ENCODE measurements at regions not wholly inside any gene's neighbourhood (a gene's known extent, or its start where the extent isn't known, plus 50 kb on each side); places are given as distances from the start of the nearest gene placed in this dataset.

GRCh38 chr7:56491636-56492425 lies 375.6 kb upstream of the NUPR2 start:
- CTCF ChIA-PET: no interaction called here
- POLR2A ChIA-PET: no interaction called here
- Mint-ChIP-seq H3K4me3 (no peak overlapping the region), H3K4me1 (no peaks in the 10 kb centered on the region), H3K9me3 (peaks cover 52% of the 10 kb centered on the region), H3K27ac (no peak overlapping the region), H3K27me3 (ENCODE audit: low read depth) (peaks cover 3% of the 10 kb centered on the region; the same call in 1 of the 2 replicates), H3K36me3 (peaks cover 63% of the 10 kb centered on the region)
- TF ChIP-seq STAT6 (CRISPR knock-in tag; conservative IDR thresholded peaks at IDR 0.05; ENCODE audit: low read depth): no peak
- TF ChIP-seq ZNF671 (CRISPR knock-in tag; IDR thresholded peaks at IDR 0.05): no peak
- TF ChIP-seq GABPB1 (CRISPR knock-in tag; IDR thresholded peaks at IDR 0.05): no peak
- no peak for TF ChIP-seq ZNF263 (CRISPR knock-in tag; IDR thresholded peaks at IDR 0.05; ENCODE audit: low read depth)
- no peak for TF ChIP-seq GRHL2 (CRISPR knock-in tag; IDR thresholded peaks at IDR 0.05; ENCODE audit: insufficient replicate concordance, severe bottlenecking)
- TF ChIP-seq NR1H2 (CRISPR knock-in tag; IDR thresholded peaks at IDR 0.05): no peak
- TF ChIP-seq TCF7 (CRISPR knock-in tag; IDR thresholded peaks at IDR 0.05; ENCODE audit: low read depth): no peak
- no peak for TF ChIP-seq MAX (CRISPR knock-in tag; IDR thresholded peaks at IDR 0.05)
- no peak for TF ChIP-seq ZNF423 (CRISPR knock-in tag; IDR thresholded peaks at IDR 0.05)
- no peak for TF ChIP-seq ATF1 (CRISPR knock-in tag; IDR thresholded peaks at IDR 0.05)
- no peak for TF ChIP-seq FOXP1 (CRISPR knock-in tag; IDR thresholded peaks at IDR 0.05; ENCODE audit: borderline replicate concordance)
- no peak for TF ChIP-seq ZBTB43 (CRISPR knock-in tag; IDR thresholded peaks at IDR 0.05)
- ATAC-seq (no peak), DNase-seq (ENCODE audit: low spot score) (no peak)

- CTCF ChIA-PET: no interaction called here
- H3K4me3 Mint-ChIP-seq: no peak overlapping the region
- peaks cover 19% of the 10 kb centered on the region for H3K27me3 Mint-ChIP-seq (ENCODE audit: low read depth)
- no peaks in the 10 kb centered on the region for H3K4me1 Mint-ChIP-seq
- H3K9me3 Mint-ChIP-seq: peaks cover 65% of the 10 kb centered on the region
- ATAC-seq: no peak
- H3K27ac Mint-ChIP-seq: no peak overlapping the region
- H3K36me3 Mint-ChIP-seq: peaks cover 80% of the 10 kb centered on the region
- TF ChIP-seq E2F4 (CRISPR knock-in tag; IDR thresholded peaks at IDR 0.05; ENCODE audit: borderline replicate concordance, low read depth) (no peak), ERG (CRISPR knock-in tag; IDR thresholded peaks at IDR 0.05) (no peak), SOX15 (CRISPR knock-in tag; IDR thresholded peaks at IDR 0.05) (no peak), ZNF219 (CRISPR knock-in tag; IDR thresholded peaks at IDR 0.05; ENCODE audit: borderline replicate concordance) (no peak), ZNF317 (CRISPR knock-in tag; IDR thresholded peaks at IDR 0.05; ENCODE audit: borderline replicate concordance, low read depth) (no peak), NFE2L1 (CRISPR knock-in tag; IDR thresholded peaks at IDR 0.05) (no peak), AR (CRISPR knock-in tag; IDR thresholded peaks at IDR 0.05) (no peak), SP1 (CRISPR knock-in tag; conservative IDR thresholded peaks at IDR 0.05) (no peak), CBFB (CRISPR knock-in tag; IDR thresholded peaks at IDR 0.05; ENCODE audit: low read depth) (no peak), ZBTB21 (CRISPR knock-in tag; IDR thresholded peaks at IDR 0.05; ENCODE audit: borderline replicate concordance) (no peak), RORB (CRISPR knock-in tag; IDR thresholded peaks at IDR 0.05) (no peak), USF2 (CRISPR knock-in tag; IDR thresholded peaks at IDR 0.05) (no peak)
- POLR2A ChIA-PET: no interaction called here
- DNase-seq (ENCODE audit: low spot score): no peak
These were observed 367.8 kb upstream of the NUPR2 start for GRCh38 chr7:56483861-56484550.

Data from WTC11 (cell line).